Activated CD8-positive, alpha-beta memory T cell treated with anti-CD3 and anti-CD28 coated beads, Interleukin-2, amount 50 U/mL, for 1 hour (primary cell): ENCODE measurements at regions not wholly inside any gene's neighbourhood (a gene's known extent, or its start where the extent isn't known, plus 50 kb on each side); places are given as distances from the start of the nearest gene placed in this dataset.

Experiments
- DNase-seq: peaks from one replicate; pipeline ENCODE4 v3.0.0-alpha.2; 2020; ENCODE audit errors: extremely low read depth

GRCh38 chr7:148950806-148951205 is 66.7 kb upstream of the EZH2 start:
- no peak for DNase-seq

DNA sequence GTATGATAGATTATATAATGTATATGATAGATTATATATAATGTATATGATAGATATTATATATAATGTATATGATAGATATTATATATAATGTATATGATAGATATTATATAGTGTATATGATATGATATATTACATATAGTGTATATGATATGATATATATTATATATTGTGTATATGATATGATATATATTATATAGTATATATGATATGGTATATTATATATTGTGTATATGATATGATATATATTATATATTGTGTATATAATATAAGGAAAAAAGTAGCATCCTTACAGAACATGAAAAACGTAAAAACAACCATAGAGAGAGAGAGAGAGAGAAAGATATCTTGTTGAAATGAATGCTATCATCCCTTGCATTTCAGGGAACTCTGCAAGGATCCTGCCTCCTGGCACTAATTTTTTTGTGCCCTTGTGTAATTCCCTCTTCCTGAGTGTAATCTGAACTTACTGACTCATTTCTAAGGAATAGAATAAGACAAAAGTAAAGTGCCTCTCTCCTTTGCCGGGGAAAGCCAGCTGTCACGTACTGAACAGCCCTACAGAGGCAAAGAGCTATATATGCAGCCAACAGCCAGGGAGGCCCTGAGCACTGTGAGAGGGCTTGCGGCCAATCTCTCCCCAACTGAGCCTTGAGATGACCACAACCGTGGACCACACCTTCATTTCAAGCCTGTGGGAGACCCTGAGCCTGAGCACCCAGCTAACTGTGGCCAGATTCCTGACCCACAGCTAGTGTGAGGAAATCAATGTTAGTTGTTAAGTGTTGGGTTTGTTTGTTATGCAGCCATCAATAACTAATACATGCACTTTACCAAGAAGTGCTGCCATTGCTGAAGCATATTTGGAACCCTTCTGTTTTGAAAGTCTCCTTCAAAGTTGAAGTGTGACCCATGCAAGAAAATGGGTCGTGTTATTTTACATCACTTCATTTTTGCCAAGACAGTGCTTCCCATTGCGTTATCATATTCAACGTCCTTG is 61.1 kb upstream of the EZH2 start:
- DNase-seq = no peak

- DNase-seq = no peak
Observed at GRCh38 chr7:148941598-148942275, 57.6 kb upstream of the EZH2 start.

- peak; percentile 42 for DNase-seq
Observed at GRCh38 chr7:148940702-148941597, 56.9 kb upstream of the EZH2 start.

- no peak for DNase-seq
Observed at GRCh38 chr7:148939128-148939755, 55.2 kb upstream of the EZH2 start.

DNA sequence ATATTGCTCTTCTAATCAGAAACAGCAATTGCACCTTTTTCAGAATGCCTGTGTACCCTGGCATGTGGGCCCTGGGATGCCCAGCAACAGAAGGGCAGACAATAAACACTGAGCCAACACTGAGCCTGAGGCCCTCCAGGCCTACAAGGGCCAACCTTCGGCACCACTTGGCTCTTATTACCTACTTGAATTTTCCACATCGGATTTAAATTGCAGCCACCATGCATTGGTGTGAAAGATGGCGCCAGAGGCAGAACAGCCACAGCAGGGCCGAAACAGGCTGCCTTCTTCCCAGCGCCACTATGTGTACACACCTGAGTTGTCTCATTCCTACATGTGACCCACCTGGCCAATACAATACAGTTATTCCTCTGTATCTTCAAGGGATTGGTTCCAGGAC is 51.4 kb upstream of the EZH2 start:
- DNase-seq = no peak
